GM21447 (cell line): ENCODE measurements at regions not wholly inside any gene's neighbourhood (a gene's known extent, or its start where the extent isn't known, plus 50 kb on each side); places are given as distances from the start of the nearest gene placed in this dataset.
"Not testable (repeated sequence)": the region's sequence is repeated elsewhere in the genome, so short reads cannot be mapped to it uniquely, and the experiment has no call there.

Experiments used
- ATAC-seq: cut with Tn5 transposase; IDR thresholded peaks from one replicate; pipeline ENCODE4 v1.9.1; 2021; ENCODE audit not compliant: unreplicated experiment

DNA sequence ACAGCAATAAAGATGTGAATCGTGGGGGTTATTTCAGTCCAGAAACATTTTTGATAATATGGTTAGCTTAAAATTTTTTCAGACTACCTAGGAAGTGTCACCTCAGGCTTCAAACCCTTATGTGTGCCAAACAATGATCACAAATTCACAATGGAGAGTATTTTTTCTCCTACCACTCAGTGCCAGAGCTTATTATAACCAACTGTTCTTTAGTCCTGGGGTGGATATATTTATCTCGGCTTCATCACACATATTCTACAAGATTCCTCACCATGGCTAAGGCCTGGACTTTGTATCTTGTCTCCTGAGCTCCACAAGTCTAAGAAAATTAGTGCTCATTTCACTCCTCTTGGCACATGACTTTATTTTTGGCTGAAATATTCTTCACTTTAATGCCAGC, 629.1 kb downstream of the RWDD3 start:
- ATAC-seq = no peak

DNA sequence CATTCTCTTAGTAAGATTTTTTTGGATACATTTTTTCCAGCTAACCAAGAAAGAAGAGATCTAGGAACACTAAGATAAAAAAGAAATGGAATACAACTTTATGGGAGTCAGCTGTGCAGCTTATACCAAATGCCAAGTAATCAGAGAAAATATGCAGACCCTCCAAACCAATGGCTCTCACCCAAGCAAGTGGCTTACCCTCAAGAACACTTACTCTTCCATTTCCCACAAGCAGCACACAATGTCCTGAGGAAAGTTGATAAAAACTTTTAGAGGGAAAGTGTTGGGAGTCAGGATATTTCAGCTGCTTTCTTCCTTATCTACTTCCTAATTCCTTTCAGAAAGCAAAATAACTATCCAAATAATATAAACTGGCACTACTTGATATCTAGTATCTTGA, 631.8 kb downstream of the RWDD3 start:
- ATAC-seq = no peak

DNA sequence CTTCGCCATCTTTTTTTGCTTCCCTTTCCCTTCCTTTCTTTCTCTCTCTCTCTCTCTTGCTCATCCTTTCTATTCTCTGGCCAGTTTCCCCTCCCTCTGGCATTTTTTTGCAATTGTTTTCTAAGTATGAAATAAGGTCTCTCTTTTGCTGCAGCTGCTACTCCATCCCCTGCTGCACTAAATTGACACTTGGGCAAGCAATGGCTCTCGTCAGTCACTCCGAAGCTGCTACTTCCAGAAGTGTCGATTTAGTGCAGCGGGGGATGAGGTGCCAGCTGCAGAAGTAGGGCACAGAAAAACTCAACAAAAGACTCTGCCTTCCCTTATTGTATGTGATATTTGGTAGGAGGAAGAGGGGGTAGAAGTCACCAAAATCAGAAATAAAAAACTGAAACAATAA, 642.3 kb downstream of the RWDD3 start:
- ATAC-seq = no peak

DNA sequence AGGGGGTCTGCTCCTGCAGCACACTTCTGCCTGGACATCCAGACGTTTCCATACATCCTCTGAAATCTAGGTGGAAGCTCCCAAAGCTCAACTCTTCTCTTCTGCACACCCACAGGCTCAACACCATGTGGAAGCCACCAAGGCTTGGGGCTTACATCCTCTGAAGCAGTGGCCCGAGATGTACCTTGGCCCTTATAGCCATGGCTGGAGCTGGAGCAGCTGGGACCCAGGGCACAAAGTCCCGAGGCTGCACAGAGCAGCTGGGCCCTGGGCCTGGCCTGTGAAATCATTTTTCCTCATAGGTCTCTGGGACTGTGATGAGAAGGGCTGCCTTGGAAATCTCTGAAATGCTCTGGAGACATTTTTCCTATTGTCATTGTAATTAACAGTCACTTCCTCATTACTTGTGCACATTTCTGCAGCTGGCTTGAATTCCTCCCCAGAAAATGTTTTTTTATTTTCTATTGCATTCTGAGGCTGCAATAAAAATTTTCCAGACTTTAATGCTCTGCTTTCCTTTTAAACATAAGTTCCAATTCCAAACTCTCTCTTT, 645.6 kb downstream of the RWDD3 start:
- ATAC-seq = no peak

DNA sequence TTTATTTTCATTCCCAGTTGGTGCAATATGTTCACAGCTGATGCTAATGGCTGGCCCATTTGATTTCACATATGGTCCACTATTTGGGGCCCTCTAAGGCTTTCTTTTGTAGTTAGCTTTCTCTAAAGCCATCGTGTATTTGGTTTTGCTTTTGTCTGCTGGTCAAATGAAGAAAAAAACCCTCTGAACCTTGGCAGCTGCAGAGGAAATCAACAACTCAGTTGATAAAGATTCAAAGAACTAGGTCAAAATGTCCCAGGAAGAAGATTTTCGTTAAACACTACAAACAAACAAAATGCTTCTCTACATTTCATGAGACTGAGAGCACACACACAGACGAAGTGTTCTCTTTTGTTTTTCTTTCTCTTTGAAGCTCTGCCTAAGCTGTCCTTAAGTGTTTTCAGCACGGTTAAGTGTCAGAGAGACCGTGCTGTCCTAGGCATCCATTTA, 655.0 kb downstream of the RWDD3 start:
- no peak for ATAC-seq

DNA sequence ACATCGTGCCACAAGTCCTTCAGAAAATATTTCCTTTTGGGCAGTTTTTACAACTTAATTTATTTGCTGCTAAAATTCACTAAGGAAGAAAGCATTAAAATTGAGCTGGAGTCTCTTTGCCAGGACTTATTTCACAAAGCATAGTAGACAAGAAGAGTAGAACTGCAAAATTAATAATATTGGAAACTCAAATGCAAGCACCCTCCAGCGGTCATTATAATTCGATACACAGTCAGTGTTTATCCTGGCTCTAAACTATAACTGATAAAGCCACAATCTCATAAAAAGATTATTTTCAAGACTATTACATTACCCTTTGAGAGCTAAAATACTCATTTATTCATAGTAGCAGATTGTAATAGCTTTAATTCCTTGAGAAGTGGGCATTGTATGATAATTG, 655.4 kb downstream of the RWDD3 start:
- no peak for ATAC-seq

DNA sequence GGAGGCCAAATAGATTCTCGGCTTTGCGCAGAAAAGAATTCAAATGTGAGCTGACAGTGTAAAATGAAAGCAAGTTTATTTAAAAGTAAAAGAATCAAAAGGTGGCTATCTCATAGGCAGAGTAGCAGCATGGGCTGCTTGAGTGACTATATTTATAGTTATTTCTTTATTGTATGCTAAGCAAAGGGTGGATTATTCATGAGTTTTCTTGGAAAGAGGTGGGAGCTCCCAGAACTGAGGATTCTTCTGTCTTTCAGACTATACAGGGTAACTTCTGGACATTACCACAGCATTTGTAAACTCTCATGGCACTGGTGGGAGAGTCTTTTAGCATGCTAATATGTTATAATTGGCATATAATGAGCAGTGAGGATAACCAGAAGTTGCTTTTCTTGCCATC, 659.9 kb downstream of the RWDD3 start:
- no peak for ATAC-seq

DNA sequence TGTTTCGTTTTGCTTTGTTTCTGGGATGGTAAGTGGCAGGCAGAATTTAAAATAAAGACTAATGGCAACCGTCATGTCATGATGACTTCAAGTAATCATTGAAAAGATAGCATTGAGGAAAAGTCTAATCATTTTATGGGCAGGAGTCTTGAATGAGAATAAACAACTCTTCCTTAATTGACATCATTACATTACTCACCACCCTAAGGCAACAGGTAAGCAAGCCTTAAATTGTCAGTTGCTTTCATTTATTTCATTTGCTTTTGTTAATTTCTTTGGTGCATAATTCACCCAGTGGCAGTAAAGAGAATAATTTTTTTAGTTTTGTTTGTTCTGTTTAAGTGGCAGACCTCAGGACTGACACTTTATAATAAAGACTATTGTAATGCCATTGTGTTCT, 669.0 kb downstream of the RWDD3 start:
- ATAC-seq = no peak

DNA sequence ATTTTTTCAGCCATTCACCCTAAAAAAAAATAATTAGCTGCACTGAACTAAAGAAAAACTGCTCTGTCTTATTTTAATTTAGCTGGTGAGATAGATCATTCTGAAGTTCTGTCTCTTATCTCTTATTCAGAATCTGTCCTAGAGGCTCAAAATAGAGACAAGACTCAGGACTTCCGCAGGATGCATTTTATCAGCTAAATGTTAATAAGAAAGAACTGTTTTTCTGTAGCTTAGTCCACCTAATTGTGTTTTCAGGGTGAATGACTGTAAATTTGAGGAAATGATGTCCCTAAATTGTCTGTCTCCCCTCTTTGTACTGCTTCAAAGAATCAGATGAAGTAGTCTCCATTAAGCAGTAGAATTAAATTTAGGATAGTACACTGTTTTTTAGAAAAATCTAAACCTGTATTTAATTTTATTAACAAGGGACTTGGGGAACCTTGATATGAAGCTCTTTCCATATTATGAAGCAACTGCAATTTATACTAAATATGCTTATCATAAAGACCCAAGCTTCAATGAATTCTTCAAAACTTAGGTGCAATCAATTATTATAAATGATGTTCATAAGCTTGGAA, 671.9 kb downstream of the RWDD3 start:
- no peak for ATAC-seq

DNA sequence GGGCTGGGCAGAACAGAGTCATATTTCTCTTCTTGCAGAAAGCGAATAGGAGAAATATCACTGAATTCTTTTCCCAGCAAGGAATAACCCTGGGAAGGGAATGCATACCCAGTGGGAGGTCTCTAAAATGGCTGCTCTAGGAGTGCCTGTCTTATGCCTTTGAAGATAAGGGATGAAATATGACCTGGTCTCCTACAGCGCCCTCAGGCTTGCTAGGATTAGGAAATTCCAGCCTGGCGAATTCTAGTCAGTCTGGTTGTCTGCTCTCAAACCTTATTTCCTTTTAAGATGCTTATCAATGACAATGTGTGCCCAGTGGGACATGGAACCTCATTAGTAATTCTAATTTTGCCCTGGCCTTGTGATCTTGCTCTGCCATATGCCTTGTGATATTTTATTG, 677.7 kb downstream of the RWDD3 start:
- not testable (repeated sequence) for ATAC-seq

DNA sequence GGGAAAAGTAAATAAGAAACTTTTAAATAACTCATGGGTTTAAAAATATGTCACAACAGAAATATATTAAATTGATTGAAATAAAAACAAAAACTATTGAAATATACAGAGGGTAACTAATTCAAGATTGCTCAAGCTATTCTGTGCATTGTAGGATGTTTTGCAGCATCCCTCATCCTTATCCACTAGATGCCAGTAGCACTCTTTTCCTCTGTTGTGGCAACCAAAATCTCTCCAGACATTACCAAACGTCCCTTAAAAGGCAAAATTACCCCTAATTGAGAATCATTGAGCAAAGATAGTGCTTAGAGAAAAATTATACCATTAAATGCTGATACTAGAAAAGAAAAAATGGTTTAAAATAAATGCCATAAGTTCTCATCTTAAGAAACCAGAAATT, 682.6 kb downstream of the RWDD3 start:
- ATAC-seq = no peak

DNA sequence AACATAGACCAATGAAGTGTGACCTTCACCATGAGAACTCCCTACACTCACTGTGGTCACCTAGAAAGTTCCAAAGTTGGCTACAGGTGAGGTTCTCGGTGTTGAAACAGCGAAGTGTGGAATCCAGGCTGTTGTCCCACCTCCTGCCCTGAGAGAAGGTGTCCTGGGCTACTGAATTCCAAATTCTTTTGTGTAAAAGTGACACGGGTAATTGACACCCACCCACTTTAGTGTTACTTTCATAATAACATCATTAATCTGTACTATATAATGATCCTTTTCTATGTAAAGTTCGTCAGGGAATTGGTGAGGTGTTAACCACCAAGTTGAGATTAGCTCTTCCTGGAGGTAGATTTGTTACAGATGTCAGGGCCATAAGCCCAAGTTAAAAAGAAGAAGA, 690.7 kb downstream of the RWDD3 start:
- ATAC-seq = no peak

DNA sequence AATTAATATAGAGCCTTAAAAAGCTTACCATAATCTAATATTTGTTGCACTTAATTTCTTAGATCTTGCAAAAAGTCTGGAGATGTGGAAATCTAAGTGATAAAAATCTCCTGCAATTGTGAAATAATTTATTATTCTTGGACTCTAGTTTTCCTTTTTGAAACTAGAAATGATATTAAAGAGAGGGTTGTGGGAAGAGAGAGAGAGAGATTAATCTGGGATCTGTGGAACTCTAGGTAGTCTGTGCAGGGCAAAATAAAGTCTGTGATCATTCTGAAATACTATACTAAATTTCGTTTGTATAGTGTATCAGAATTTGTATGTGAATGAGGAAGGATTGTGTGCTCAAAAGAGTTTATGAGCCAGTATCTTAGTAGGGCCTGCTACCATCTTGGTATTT, 692.3 kb downstream of the RWDD3 start:
- no peak for ATAC-seq

DNA sequence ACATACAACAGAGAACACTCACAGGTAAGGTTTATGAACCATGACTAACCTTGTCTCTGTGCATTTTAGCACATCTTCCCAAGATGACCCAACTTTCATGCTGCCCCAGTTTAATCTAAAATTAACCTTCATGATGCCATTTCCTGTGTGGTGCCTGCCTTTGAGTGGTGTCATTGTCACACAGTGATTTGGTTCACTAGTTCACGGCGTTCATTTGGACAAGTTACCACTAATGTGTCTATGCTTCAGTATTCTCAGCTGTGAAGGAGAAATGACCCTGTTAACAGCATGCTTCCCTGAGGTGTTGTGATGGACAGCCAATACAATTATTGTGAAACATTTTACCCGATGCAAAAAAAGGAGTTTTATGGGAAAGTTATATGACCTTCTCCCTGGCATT, 693.1 kb downstream of the RWDD3 start:
- ATAC-seq = no peak

DNA sequence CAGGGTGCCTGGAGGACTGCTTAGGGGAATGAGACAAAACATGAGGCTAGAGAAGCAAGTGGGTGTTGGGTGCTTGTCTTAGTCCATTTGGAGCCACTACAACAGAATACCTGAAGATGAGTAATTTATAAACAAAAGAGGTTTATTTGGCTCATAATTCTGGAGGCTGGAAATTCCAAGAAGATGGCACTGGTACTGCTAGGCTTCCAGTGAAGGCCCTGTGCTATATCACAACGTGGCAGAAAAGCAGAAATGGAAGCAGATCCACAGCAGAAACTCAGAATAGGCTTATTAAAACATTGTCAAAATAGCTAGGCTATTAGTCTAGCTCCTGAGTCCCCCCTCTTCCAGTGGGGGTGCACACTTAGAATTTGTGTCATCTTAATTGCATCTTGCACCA, 701.7 kb downstream of the RWDD3 start:
- no peak for ATAC-seq

DNA sequence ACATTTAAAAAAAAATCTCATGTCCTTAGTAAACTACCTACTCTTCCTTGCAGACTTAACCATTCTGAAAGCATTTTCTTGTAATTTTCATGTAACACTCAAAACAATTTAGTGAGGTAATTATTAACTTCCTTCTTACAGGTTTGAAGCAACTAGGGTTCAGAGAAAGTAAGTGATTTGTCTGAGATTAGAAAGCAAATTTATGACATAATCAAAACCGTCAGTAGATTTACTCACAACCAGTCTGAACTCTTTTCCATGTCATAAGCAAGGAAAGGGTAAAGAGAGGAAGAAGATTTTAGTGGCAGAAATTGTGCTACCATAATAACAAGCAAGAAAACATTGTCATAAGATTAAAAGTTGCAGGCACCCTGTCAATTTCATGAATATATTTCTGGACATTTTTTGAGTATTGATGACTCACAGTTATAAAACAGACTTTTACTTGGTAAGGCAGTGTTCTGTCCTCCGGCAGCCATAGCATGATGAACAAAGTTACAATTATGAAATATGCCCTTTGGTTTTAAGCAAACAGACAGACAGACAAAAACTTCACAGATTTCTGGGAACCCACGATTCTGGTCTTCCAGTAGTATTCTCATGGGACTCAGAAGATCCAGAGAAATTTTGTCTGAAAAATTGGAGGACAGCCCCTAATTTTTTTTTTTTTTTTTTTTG, 707.2 kb downstream of the RWDD3 start:
- ATAC-seq = no peak

DNA sequence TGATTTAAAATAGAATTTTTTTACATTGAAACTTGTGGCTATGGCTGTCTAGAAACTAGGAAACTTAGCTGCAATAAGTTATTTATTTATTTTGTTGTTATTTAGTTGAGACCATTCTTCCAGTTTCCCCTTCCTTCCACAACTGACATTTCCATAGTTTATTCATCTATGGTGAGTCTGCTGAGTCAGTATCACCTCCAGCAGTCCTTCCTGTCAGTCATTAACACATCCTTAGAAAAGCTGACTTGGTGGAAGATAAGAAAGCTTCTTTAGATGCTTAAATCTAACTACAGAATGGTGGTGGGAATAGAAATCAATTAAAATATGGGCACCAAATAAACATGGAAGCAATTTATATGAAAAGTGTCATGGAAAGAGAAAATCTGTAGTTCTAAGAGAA, 714.0 kb downstream of the RWDD3 start:
- ATAC-seq = no peak

DNA sequence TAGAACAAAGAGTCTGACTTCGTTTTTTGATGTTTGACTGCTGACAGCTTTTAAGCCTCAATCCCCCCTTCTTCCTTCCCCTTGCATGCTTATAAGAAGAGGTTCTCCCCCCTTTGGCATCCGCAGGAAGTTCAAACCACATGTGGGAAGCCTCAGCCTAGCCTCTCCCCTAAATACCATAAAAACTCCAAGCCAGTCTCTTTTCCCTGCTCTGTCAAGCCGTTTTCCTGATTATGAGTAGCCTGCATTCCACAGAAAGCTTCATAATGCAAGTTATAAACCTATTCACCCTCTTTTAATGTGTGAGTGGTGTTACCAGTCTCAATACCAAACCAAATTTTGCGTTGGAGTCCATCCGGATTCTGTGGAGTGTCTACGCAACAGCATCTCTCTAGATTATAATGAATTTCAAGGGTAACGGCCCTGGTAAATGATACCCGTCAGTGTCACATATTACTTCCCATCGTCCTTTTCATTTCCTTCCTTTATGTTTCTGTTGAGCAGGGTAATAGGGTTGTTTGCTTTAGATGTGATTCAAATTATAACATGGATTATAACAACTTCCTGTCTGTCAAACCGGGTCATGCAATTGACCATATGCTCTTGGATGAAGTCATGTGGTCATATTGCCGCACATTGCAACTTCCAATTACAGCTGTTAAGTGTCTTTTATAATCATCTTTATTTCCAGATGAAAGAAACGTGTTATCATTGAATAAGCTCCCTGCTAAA, 717.5 kb downstream of the RWDD3 start:
- no peak for ATAC-seq

DNA sequence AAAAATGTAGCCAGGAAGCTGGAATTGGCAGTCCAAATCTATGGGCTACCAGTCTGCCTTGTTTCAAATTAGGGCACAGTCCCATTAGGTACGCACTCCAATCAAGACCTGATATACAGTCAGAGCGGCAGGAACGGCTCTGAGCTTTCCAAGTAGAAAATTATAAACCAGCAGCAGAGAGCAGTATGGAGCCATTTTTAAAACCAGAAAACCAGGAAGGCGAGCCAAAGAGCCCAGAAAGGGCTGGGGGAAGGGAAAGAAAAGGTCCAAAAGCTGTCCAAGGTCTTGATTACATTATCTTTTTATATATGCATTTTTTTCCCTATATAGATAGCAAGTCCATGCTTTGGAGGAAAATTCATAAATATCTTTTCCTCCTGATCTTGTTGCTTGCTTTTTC, 719.0 kb downstream of the RWDD3 start:
- ATAC-seq = no peak

DNA sequence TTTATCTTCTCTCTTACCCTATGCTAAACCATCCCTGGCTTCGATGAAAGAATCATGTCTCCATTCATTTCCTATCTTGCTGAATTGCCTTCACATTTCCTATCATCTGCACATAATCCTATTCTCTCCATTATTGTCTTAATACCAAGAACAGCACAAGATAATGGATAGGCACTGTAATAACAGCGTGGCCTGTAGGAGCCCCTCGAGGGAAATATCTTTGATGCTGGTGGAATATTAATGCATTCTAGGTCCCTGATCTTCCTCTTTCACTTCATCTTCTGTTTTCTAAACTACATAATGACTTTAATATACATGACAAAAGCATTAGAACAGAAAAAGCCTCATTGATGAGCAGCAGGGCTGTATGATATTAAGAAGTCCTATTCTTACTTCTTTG, 720.6 kb downstream of the RWDD3 start:
- no peak for ATAC-seq

DNA sequence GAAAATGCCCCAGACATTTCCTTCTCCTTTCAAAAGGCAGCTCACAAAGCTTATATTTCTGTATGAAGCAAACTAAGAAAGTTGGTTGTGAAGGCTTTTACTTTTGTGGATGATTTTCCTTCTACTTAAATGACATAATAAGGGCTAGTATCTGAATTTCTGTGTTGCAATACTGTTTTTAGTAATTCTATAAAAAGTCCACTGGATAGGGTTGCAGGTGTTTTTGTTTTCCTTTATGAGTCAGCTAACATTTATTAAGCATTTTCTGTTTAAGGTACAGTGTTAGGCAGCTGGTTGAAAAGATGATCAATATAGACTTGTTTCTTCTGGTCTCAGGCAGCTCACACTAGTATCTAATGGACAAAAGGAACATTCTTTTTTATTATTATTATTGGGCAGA, 722.2 kb downstream of the RWDD3 start:
- ATAC-seq = no peak

DNA sequence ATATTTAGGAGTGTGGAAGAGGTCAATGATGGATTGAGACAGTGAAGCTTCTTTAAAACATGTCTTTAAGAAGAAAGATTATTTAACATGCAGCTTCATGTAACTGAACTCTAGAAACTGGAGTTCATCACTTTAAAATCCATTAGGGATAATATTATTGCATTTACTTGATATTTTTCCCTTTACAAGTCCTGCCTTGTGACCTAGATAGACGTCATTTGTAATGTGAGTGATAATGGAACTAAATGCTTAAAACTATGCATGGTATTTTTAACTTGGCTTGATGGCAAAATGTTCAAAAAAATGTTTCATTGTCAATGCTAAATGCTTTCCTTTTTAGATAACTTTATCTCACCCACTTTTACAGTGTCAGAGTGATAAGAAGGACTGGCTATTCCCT, 723.7 kb downstream of the RWDD3 start:
- no peak for ATAC-seq
